Activated B cell treated with CpG ODN at 0.5 μM for 24 hours (primary cell): ENCODE measurements at regions not wholly inside any gene's neighbourhood (a gene's known extent, or its start where the extent isn't known, plus 50 kb on each side); places are given as distances from the start of the nearest gene placed in this dataset.

Source experiments
- ATAC-seq: fragments of 200-7000 bp; cut with Tn5 transposase; one replicate; pipeline ENCODE4 v1.10.0; 2021; ENCODE audit warnings: low read depth, mild to moderate bottlenecking, moderate library complexity
- CTCF ChIA-PET: fragments of 350-600 bp; sonication (Branson Sonifier 250); formaldehyde crosslinking; loops from one replicate; lab custom pipeline; 2021; ENCODE audit warnings: antibody characterized with exemption; lab: Charles Lee
- POLR2A ChIA-PET: fragments of 350-600 bp; sonication (Branson Sonifier 250); formaldehyde crosslinking; loops from one replicate; lab custom pipeline; 2021; ENCODE audit warnings: antibody characterized with exemption; lab: Charles Lee
- DNase-seq: peaks from one replicate; pipeline ENCODE4 v3.0.0; 2022
- H3K27ac Mint-ChIP-seq: one replicate; pipeline ENCODE4 v1.8.0; 2020; ENCODE audit warnings: mixed read lengths
- H3K27me3 Mint-ChIP-seq: one replicate; pipeline ENCODE4 v1.8.0; 2021; ENCODE audit warnings: mixed read lengths
- H3K36me3 Mint-ChIP-seq: one replicate; pipeline ENCODE4 v1.8.0; 2021; ENCODE audit warnings: low read depth, mixed read lengths
- H3K4me1 Mint-ChIP-seq: one replicate; pipeline ENCODE4 v1.8.0; 2021; ENCODE audit warnings: mixed read lengths
- H3K4me3 Mint-ChIP-seq: one replicate; pipeline ENCODE4 v1.8.0; 2020; ENCODE audit warnings: mild to moderate bottlenecking, mixed read lengths
- H3K9me3 Mint-ChIP-seq: one replicate; pipeline ENCODE4 v1.8.0; 2020; ENCODE audit warnings: mixed read lengths
- CTCF ChIP-seq: fragments of 200-600 bp; IDR thresholded peaks from one replicate; pipeline ENCODE4 v1.8.0; 2022; ENCODE audit warnings: antibody characterized with exemption, mild to moderate bottlenecking
- intact Hi-C: fragments of 100-400 bp; cut with micrococcal nuclease; formaldehyde crosslinking; loops from one replicate; pipeline ENCODE4 v1.15.1; 2024

GRCh38 chr9:117545846-117546245 lies 131.0 kb upstream of the ASTN2 start:
- no peak overlapping the region for H3K27ac Mint-ChIP-seq

GRCh38 chr9:117543089-117543488 lies 128.2 kb upstream of the ASTN2 start:
- Mint-ChIP-seq H3K4me1 (no peaks in the 10 kb centered on the region), H3K27me3 (peaks cover 8% of the 10 kb centered on the region), H3K4me3 (no peak overlapping the region), H3K9me3 (no peaks in the 10 kb centered on the region), H3K27ac (no peak overlapping the region), H3K36me3 (no peaks in the 10 kb centered on the region)
- intact Hi-C loops: no loop called here
- POLR2A ChIA-PET: no interaction called here
- DNase-seq (no peak), ATAC-seq (no peak)
- CTCF ChIA-PET: no interaction called here
- no peak for TF ChIP-seq CTCF

More at GRCh38 chr9:117545846-117546245, 131.0 kb upstream of the ASTN2 start:
- intact Hi-C loops: no loop called here
- Mint-ChIP-seq H3K4me1 (no peaks in the 10 kb centered on the region), H3K36me3 (no peaks in the 10 kb centered on the region), H3K9me3 (no peaks in the 10 kb centered on the region), H3K27me3 (peaks cover 10% of the 10 kb centered on the region), H3K4me3 (no peak overlapping the region)
- POLR2A ChIA-PET: no interaction called here
- ATAC-seq: no peak
- no peak for TF ChIP-seq CTCF
- CTCF ChIA-PET: no interaction called here
- no peak for DNase-seq

GRCh38 chr9:117542021-117542420 lies 127.2 kb upstream of the ASTN2 start:
- POLR2A ChIA-PET: no interaction called here
- Mint-ChIP-seq H3K36me3 (no peaks in the 10 kb centered on the region), H3K9me3 (peaks cover 2% of the 10 kb centered on the region), H3K27ac (no peak overlapping the region), H3K27me3 (peaks cover 2% of the 10 kb centered on the region), H3K4me1 (no peaks in the 10 kb centered on the region), H3K4me3 (no peak overlapping the region)
- TF ChIP-seq CTCF: no peak
- intact Hi-C loops: no loop called here
- CTCF ChIA-PET: no interaction called here
- ATAC-seq: no peak
- no peak for DNase-seq

GRCh38 chr9:117541181-117541580 lies 126.3 kb upstream of the ASTN2 start:
- peaks cover 2% of the 10 kb centered on the region for H3K27me3 Mint-ChIP-seq
- ATAC-seq (no peak), DNase-seq (no peak)
- no peaks in the 10 kb centered on the region for H3K36me3 Mint-ChIP-seq
- H3K4me1 Mint-ChIP-seq: no peaks in the 10 kb centered on the region
- CTCF ChIA-PET: no interaction called here
- TF ChIP-seq CTCF: no peak
- POLR2A ChIA-PET: no interaction called here
- intact Hi-C loops: no loop called here
- no peak overlapping the region for H3K4me3 Mint-ChIP-seq
- H3K27ac Mint-ChIP-seq: no peak overlapping the region
- peaks cover 2% of the 10 kb centered on the region for H3K9me3 Mint-ChIP-seq

GRCh38 chr9:117535973-117536372 lies 121.1 kb upstream of the ASTN2 start:
- intact Hi-C loops: no loop called here
- H3K27ac Mint-ChIP-seq: no peak overlapping the region
- H3K4me1 Mint-ChIP-seq: no peaks in the 10 kb centered on the region
- ATAC-seq (no peak), DNase-seq (no peak)
- peaks cover 2% of the 10 kb centered on the region for H3K9me3 Mint-ChIP-seq
- no peak for TF ChIP-seq CTCF
- H3K36me3 Mint-ChIP-seq: no peaks in the 10 kb centered on the region
- H3K4me3 Mint-ChIP-seq: no peak overlapping the region
- peaks cover 2% of the 10 kb centered on the region for H3K27me3 Mint-ChIP-seq
- POLR2A ChIA-PET: no interaction called here
- CTCF ChIA-PET: no interaction called here
